NCI-H82 (cell line): ENCODE measurements at regions not wholly inside any gene's neighbourhood (a gene's known extent, or its start where the extent isn't known, plus 50 kb on each side); places are given as distances from the start of the nearest gene placed in this dataset.
"Not testable (repeated sequence)": the region's sequence is repeated elsewhere in the genome, so short reads cannot be mapped to it uniquely, and the experiment has no call there.

Source experiments
- DNase-seq: peaks from one replicate; lab custom pipeline; 2025; lab: John Stamatoyannopoulos, UW

GRCh38 chr7:57198801-57199200 is 66.6 kb upstream of the ZNF479 start:
- DNase-seq: no peak

GRCh38 chr7:57199252-57199651 is 67.0 kb upstream of the ZNF479 start:
- no peak for DNase-seq

GRCh38 chr7:57201021-57201894 is 69.0 kb upstream of the ZNF479 start:
- no peak for DNase-seq

GRCh38 chr7:57201895-57202210 is 69.6 kb upstream of the ZNF479 start:
- DNase-seq: no peak

GRCh38 chr7:57202274-57202673 is 70.0 kb upstream of the ZNF479 start:
- no peak for DNase-seq

- DNase-seq: no peak
These were observed 71.0 kb upstream of the ZNF479 start for GRCh38 chr7:57203161-57203791.

GRCh38 chr7:57203858-57204257 is 71.6 kb upstream of the ZNF479 start:
- not testable (repeated sequence) for DNase-seq

- no peak for DNase-seq
These were observed 72.2 kb upstream of the ZNF479 start for GRCh38 chr7:57204411-57204811.

- no peak for DNase-seq
These were observed 72.8 kb upstream of the ZNF479 start for GRCh38 chr7:57205000-57205399.

- DNase-seq: no peak
These were observed 75.6 kb upstream of the ZNF479 start for GRCh38 chr7:57207836-57208235.

GRCh38 chr7:57210212-57210611 is 78.0 kb upstream of the ZNF479 start:
- no peak for DNase-seq

- no peak for DNase-seq
These were observed 78.6 kb upstream of the ZNF479 start for GRCh38 chr7:57210871-57211270.

GRCh38 chr7:57211428-57212100 is 79.3 kb upstream of the ZNF479 start:
- DNase-seq: no peak

GRCh38 chr7:57215423-57215822 is 83.2 kb upstream of the ZNF479 start:
- DNase-seq: no peak

GRCh38 chr7:57216340-57216739 is 84.1 kb upstream of the ZNF479 start:
- no peak for DNase-seq

GRCh38 chr7:57218196-57218716 is 86.0 kb upstream of the ZNF479 start:
- DNase-seq: no peak

GRCh38 chr7:57220746-57221145 is 88.5 kb upstream of the ZNF479 start:
- no peak for DNase-seq

GRCh38 chr7:57225666-57226065 is 93.4 kb upstream of the ZNF479 start:
- DNase-seq: no peak

- not testable (repeated sequence) for DNase-seq
These were observed 109.0 kb upstream of the ZNF479 start for GRCh38 chr7:57241236-57241635.

- DNase-seq: not testable (repeated sequence)
These were observed 111.3 kb upstream of the ZNF479 start for GRCh38 chr7:57243551-57243950.

- not testable (repeated sequence) for DNase-seq
These were observed 112.2 kb upstream of the ZNF479 start for GRCh38 chr7:57244345-57244980.

- no peak for DNase-seq
These were observed 113.0 kb upstream of the ZNF479 start for GRCh38 chr7:57245206-57245605.
